ENCODE measurements at regions not wholly inside any gene's neighbourhood (a gene's known extent, or its start where the extent isn't known, plus 50 kb on each side); places are given as distances from the start of the nearest gene placed in this dataset.

DNA sequence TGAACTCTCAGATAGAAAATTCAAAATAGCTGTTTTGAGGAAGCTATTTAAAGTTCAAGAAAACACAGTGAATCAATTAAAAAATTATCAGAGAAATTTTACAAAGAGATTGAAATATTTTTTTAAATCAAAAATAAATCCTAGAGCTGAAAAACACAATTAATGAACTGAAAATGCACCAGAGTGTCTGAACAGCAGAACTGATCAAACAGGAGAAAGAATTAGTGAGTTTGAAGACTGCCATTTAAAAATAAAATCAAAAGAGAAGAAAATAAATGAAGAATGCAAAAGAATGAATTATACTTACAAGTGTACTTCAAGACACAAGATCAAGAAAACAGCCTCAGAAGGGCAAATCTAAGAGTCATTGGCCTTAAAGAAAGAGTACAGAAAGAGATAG lies 1000.2 kb upstream of the ATXN8OS start:
- no peaks in the 10 kb centered on the region for H3K4me1 ChIP-seq (ENCODE audit: control insufficient read depth, insufficient read depth, low read length)
- H3K9me3 ChIP-seq (replicated peaks; ENCODE audit: control insufficient read depth, insufficient read depth, low read length), result no peaks in the 10 kb centered on the region
- no peak overlapping the region for H3K4me3 ChIP-seq
- ChIA-PET POLR2A (no interaction called here), CTCF (no interaction called here), SMC1A (ENCODE audit: uncharacterized antibody, unreplicated experiment) (no interaction called here), RAD21 (ENCODE audit: unreplicated experiment) (no interaction called here)
- no peaks in the 10 kb centered on the region for H3K79me2 ChIP-seq (ENCODE audit: control insufficient read depth, insufficient read depth, low read length)
- intact Hi-C loops (cut with micrococcal nuclease; ENCODE audit: unreplicated experiment) (no loop called here), in situ Hi-C loops (cut with MboI) (no loop called here)
- no peak overlapping the region for H3K4me2 ChIP-seq (ENCODE audit: control insufficient read depth, insufficient read depth)
- H3K36me3 ChIP-seq (ENCODE audit: control insufficient read depth in 2 of 2, insufficient read depth in 2 of 2, low read length in 1 of 2), result no peaks in the 10 kb centered on the region
- ATAC-seq (no peak), DNase-seq (ENCODE audit: low read depth, low spot score) (no peak), FAIRE-seq (no peak)
- TF ChIP-seq CEBPB (IDR thresholded peaks at IDR 0.05; ENCODE audit: borderline replicate concordance in 1 of 2, low read depth in 2 of 2, low read length in 2 of 2), result no peak
- no peak for TF ChIP-seq RAD51 (IDR thresholded peaks at IDR 0.05)
- no peak for TF ChIP-seq IRF3 (IDR thresholded peaks at IDR 0.05)
- no peak for TF ChIP-seq WRNIP1 (IDR thresholded peaks at IDR 0.05; ENCODE audit: borderline replicate concordance, low read depth, low read length)
- TF ChIP-seq JUNB (IDR thresholded peaks at IDR 0.05), result no peak
- TF ChIP-seq GATAD2B (conservative IDR thresholded peaks at IDR 0.05; ENCODE audit: low read depth), result no peak
- no peak for TF ChIP-seq NR2C1 (IDR thresholded peaks at IDR 0.05)
- no peak for TF ChIP-seq ZNF274 (IDR thresholded peaks at IDR 0.05; ENCODE audit: insufficient read depth, insufficient read length)
- no peak for TF ChIP-seq ZNF622 (IDR thresholded peaks at IDR 0.05)
- TF ChIP-seq RAD21 (IDR thresholded peaks at IDR 0.05; ENCODE audit: insufficient read depth, low read depth, low read length), result no peak
- H4K20me1 ChIP-seq (ENCODE audit: control insufficient read depth, insufficient read depth), result no peaks in the 10 kb centered on the region
- no peak overlapping the region for H2AFZ ChIP-seq (ENCODE audit: control insufficient read depth, low read depth, low read length)
- no peak overlapping the region for H3K27ac ChIP-seq (ENCODE audit: control insufficient read depth, insufficient read depth)
- no peak overlapping the region for H3K9ac ChIP-seq (ENCODE audit: control insufficient read depth, insufficient read depth, low read length)
- no peaks in the 10 kb centered on the region for H3K27me3 ChIP-seq (replicated peaks in 1 of 2; ENCODE audit: control insufficient read depth in 2 of 2, insufficient read depth in 2 of 2, low read length in 1 of 2)
- no TSS peak for BruUV-seq (replicated peaks)

- ChIA-PET POLR2A (no interaction called here), SMC1A (ENCODE audit: uncharacterized antibody, unreplicated experiment) (no interaction called here), RAD21 (ENCODE audit: unreplicated experiment) (no interaction called here), CTCF (no interaction called here)
- H3K4me2 ChIP-seq (ENCODE audit: control insufficient read depth, insufficient read depth), result no peak overlapping the region
- H3K79me2 ChIP-seq (ENCODE audit: control insufficient read depth, insufficient read depth, low read length), result no peaks in the 10 kb centered on the region
- H3K27ac ChIP-seq (ENCODE audit: control insufficient read depth, insufficient read depth), result no peak overlapping the region
- H3K36me3 ChIP-seq (ENCODE audit: control insufficient read depth in 2 of 2, insufficient read depth in 2 of 2, low read length in 1 of 2), result no peaks in the 10 kb centered on the region
- DNase-seq (ENCODE audit: low read depth, low spot score) (no peak), ATAC-seq (no peak), FAIRE-seq (no peak)
- H3K4me1 ChIP-seq (ENCODE audit: control insufficient read depth, insufficient read depth, low read length), result no peaks in the 10 kb centered on the region
- H3K27me3 ChIP-seq (replicated peaks in 1 of 2; ENCODE audit: control insufficient read depth in 2 of 2, insufficient read depth in 2 of 2, low read length in 1 of 2), result no peaks in the 10 kb centered on the region
- H3K4me3 ChIP-seq, result no peak overlapping the region
- H3K9me3 ChIP-seq (replicated peaks; ENCODE audit: control insufficient read depth, insufficient read depth, low read length), result no peaks in the 10 kb centered on the region
- no peak overlapping the region for H2AFZ ChIP-seq (ENCODE audit: control insufficient read depth, low read depth, low read length)
- in situ Hi-C loops (cut with MboI) (no loop called here), intact Hi-C loops (cut with micrococcal nuclease; ENCODE audit: unreplicated experiment) (no loop called here)
- no peaks in the 10 kb centered on the region for H4K20me1 ChIP-seq (ENCODE audit: control insufficient read depth, insufficient read depth)
- no TSS peak for BruUV-seq (replicated peaks)
- WGBS (ENCODE audit: insufficient coverage, insufficient replicate concordance, low lambda C conversion rate, missing lambda C conversion rate), result 0% methylated on average over 1 of the region's 1 CpG
- no peak overlapping the region for H3K9ac ChIP-seq (ENCODE audit: control insufficient read depth, insufficient read depth, low read length)
- TF ChIP-seq HDAC2 (IDR thresholded peaks at IDR 0.05) (no peak), FOXM1 (IDR thresholded peaks at IDR 0.05; ENCODE audit: low read depth, low read length) (no peak), GABPA (IDR thresholded peaks at IDR 0.05; ENCODE audit: low read depth) (no peak), KAT2A (conservative IDR thresholded peaks at IDR 0.05; ENCODE audit: control insufficient read depth, low read depth, low read length) (no peak), EGR1 (IDR thresholded peaks at IDR 0.05; ENCODE audit: borderline replicate concordance in 1 of 2, low read depth in 2 of 2, low read length in 2 of 2) (no peak), IRF4 (IDR thresholded peaks at IDR 0.05; ENCODE audit: low read depth, low read length) (no peak), IKZF1 (conservative IDR thresholded peaks at IDR 0.05) (no peak), ESRRA (IDR thresholded peaks at IDR 0.05; ENCODE audit: low read length) (no peak), CEBPZ (IDR thresholded peaks at IDR 0.05; ENCODE audit: low read depth, low read length) (no peak)
Observed at GRCh38 chr13:69101841-69102240, 1005.8 kb upstream of the ATXN8OS start.
